ENCODE measurements at regions not wholly inside any gene's neighbourhood (a gene's known extent, or its start where the extent isn't known, plus 50 kb on each side); places are given as distances from the start of the nearest gene placed in this dataset.
"Not testable (repeated sequence)": the region's sequence is repeated elsewhere in the genome, so short reads cannot be mapped to it uniquely, and the experiment has no call there.

DNA sequence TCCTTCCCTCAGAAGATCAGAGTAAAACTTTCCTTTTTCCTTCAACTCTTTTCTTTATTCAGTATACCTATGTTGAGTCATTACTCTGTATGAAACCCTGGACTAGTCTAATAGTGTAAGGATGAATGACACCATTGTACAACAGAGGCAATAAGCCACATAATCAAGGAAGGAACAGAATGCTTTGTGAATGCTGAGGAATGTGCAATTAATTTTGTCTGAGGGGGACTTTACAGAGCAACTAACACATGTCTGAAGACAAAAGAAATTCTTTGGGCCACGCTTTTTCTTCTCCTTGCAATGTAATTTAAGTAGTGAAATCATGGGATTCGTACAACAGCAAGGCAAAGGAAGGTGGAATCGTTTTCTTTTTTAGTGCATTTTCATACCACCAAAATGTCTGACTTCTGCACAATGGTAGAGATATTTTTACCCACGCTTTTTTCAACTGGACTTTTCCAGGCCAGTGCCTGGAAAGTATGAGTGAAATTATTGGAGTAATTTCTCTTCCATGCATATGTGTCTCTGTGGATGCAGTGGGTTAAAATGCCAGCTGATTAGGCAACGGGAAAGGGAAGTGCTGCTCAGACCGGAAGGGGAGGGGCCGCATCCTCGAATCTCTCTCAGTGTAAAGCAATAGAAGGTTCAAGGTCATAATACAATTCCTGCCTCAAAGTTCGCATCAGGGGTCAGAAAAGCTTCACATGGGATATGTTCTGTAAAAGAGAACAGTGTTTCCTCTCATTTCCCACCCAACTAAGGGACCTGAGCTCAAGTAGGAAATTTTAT lies 89.9 kb upstream of the MTHFD1L start:
- DNase-seq: no peak

DNA sequence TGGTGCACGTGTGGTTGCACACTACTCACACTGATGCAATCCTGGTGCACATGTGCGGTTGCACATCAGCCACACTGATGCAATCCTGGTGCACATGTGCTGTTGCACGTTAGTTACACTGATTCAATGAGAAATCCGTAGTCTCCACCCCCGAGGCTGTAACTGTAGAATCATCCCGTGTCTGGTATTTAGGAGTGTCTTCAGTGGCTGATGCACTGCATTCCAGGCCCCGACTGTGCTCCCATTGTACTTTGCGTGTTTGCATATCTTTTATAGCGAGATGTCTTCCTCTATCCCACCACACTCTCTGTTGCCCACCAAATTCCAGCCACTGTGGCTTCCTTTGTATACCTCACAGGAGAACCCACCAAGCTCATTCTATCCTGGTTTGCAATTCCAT lies 87.8 kb upstream of the MTHFD1L start:
- DNase-seq: no peak

DNA sequence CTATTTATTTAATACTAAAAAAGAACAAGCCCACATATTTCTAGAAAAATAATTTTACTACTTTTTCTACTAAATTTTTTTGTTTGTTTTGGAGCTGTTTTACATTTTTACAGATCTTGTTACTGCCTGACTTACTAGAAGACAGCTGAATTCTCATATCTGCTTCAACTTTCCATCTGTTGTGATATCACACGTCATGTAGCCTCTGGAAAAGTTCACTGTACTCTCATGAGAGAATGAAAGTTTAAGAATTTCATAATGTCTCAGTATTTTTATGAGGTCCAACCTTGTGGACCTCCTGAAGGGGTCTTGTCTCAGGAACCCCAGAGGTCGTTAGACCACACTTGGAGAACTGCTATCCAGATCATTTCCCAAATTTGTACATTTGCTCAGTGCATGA lies 81.7 kb upstream of the MTHFD1L start:
- DNase-seq: no peak

DNA sequence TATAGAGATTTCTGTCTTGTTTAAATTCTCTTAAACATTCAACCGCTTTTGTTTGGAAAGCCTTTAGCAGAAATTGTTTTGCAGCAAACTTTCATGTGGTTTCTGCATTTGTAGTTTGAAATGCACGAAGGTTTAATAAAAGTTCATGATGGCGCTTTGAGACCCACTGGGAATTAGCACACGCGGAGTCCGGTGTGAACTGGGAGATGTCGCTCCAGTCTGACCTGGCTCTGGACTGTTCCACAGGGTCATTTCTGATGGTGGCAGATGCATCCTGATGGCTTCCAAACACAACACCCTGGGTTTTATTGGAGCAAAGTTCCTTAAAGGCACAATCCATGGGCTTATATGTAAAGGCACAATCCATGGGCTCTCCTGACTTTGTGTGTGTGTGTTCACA lies 78.1 kb upstream of the MTHFD1L start:
- no peak for DNase-seq

DNA sequence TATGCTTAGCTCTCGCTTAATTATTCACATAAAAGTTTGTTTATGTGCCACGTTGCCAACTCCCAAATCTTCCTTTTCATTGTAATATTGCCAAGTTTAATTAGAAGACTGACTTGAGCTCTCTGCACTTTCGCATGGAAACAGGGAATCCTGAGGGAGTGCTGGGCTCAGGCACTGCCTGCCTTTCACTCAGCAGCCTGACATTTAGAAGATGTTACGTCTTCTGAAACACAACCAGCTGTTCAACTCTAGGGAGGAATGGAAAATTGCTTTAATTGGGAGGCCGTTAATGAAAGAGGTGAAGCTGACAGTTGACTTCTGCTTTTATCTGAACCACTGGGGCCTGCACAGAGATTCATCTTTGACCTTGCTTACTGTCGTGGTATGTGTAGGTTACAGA lies 77.4 kb upstream of the MTHFD1L start:
- no peak for DNase-seq

DNA sequence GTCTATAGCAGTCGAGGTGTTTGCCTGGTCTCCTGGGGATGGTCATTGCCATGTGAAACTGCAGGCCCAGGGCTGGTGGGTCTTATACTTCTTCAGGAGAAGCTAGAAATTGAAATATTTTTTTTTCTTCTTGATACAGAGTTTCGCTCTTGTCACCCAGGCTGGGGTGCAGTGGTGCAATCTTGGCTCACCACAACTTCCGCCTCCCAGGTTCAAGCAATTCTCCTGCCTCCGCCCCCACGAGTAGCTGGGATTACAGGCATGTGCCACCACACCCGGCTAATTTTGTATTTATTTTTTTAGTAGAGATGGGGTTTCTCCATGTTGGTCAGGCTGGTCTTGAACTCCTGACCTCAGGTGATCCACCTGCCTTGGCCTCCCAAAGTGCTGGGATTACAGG lies 75.6 kb upstream of the MTHFD1L start:
- not testable (repeated sequence) for DNase-seq

DNA sequence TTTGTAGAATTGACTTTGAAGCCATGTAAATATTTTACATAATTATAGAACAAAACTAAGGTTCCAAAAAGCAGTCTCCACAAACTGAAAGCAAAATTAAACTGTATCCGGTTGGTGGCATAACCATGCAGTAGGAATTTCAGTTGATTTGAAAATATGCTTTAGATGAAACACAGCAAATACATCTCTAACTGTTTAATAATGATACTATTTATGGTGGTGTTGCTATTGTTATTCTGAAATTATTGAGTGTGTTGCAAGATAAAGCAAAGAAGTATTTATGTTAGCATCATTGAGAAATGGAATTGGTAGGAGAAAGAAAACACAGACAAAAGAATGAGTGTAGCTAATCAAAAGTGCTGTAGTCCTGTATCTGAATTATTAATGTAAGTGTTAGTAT lies 73.8 kb upstream of the MTHFD1L start:
- DNase-seq: no peak

DNA sequence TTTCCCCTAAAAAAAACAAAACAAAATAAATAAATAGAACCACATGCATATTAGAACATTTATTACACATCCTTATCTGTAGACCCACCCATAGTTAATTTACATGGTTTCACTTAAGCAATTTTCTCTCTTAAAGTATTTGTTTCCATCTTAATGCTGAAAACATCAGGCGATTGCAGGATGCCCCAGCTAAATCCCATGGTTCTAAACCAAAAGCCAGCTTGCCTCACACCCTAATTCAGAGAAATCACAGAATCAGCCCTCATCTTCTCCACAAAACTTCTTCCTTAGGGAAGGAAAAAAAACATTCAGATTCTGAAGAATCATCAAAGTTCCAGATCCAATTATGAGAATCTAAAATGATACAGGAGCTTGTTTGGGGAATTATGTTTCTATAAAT lies 67.6 kb upstream of the MTHFD1L start:
- no peak for DNase-seq

DNA sequence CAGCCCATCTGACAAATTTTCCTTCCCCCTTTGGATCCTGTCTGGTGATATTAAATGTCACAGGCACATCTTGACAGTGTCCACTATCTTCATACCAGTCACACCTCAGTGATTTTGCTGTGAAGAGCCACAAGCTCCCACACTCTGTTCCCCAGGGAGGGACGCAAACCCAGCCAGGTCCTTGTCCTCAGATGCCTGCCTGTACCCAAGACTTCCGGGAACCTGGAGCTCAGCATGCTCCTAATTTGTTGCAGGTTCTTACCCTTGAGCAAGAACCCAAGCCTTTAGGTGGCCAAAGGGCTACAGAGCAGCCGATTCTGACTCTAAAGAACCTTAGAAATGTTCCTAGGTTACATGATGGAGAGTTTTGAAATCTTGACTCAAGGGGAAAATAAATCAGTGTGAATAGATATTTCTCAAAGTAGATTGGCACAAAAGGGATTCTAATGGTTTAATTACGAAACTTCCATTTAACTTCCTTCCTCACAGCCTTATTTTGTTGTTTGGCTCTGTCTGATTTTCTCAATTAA lies 66.2 kb upstream of the MTHFD1L start:
- no peak for DNase-seq

DNA sequence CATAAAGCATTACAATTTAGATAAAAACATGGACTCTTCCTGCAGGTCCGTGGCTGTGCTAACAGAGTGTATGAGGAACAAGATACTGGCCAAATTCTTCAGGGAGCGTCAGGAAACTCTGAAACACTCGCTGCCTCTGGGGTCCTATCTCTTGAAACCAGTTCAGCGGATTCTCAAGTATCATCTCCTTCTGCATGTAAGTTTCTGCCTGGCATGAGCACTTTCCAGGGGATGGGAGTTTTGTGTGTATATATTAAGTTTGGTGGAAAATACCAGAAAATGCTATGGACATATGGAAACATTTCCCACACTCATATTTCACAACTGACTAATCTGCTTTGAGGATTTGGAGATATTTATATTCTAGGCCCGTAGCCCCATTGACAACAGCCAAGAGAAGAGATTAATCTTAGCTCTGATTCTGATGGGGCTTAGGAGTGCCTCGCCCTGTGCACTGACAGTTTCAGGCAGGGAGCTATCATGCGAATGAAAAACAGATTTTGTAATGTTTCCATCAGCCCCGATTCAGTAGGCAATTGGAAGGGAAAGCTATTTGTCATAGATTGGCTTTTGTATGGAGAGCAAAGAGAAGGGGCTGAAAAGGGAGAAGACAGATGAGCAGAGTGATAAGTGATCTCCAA lies 64.7 kb upstream of the MTHFD1L start:
- no peak for DNase-seq

DNA sequence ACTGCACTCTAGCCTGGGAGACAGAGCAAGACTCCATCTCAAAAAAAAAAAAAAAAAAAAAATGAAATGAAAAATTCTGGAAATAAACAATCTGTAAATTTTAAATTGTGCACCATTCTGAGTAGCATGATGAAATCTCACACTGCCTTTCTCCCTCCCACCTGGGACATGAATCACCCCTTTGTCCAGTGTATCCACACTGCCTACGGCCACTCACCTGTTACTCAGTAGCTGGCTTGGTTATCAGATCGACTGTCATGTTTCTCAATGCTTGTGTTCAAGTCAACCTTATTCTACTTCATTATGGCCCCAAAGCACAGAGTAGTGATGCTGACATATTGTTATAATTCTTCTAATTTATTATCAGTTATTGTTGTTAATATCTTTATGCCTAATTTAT lies 58.7 kb upstream of the MTHFD1L start:
- DNase-seq: no peak

DNA sequence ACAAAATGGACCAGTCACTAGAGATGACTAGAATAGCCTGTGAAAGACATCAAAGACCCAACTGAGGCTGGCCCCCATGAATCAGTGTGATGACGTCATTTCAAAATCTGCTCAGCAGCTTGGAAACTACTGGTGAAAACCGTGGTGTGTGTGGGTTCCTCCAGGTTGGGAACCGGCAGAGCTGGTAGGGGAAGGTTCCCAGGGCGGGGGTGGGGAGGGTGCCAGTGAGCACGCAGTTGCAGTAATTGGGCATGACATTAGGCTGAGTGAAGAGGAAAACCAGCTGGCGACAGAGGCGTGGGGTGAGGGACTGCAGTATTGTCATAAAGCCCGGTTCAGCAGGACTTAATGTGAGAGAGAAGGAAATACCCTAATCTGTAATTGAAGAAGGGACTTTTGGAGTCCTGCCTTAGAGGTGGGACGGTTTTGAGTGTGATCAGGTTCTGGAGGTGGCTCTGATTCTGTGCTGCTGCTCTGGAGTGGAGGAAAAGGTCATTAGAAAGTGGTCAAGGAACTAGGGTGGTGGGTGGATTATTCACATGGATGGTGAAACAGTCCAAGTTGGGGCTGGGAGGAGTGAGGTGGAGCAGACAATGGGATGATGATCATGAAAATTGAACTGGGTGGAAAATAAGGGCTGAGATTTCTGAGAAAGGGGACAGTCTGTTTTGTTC lies 52.0 kb upstream of the MTHFD1L start:
- DNase-seq: no peak

DNA sequence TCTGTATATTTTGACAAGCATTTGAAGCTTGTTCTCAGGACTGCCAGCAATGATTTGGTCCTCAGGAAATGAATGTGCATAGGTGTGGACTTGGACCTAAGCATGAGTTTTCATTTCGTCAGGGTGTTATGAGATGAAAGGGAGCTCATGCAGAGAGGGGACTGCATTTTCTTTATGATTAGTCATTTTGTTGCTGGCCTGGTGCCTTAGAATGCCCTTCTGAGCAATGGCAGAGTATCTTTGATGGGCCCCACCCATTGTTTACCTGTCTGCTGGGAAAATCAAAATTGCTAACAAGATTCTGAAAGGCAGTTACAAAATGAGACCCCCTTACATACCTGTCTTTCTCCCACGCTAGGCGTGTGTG lies 51.5 kb upstream of the MTHFD1L start:
- no peak for DNase-seq
